ENCODE measurements at regions not wholly inside any gene's neighbourhood (a gene's known extent, or its start where the extent isn't known, plus 50 kb on each side); places are given as distances from the start of the nearest gene placed in this dataset.

GRCh38 chr13:68970532-68970931 is 1137.1 kb upstream of the ATXN8OS start:
- H3K4me3 ChIP-seq (replicated peaks in 1 of 4; ENCODE audit: control extremely low read depth in 1 of 4, insufficient read depth in 1 of 4, low read depth in 3 of 4, low read length in 4 of 4) = no peak overlapping the region
- no peaks in the 10 kb centered on the region for H3K36me3 ChIP-seq (ENCODE audit: control insufficient read depth, insufficient read depth, low read length)
- no peak overlapping the region for H3K4me2 ChIP-seq (ENCODE audit: extremely low read depth, insufficient read depth, low read length)
- no peaks in the 10 kb centered on the region for H3K27me3 ChIP-seq (ENCODE audit: control insufficient read depth, insufficient read depth, low read length)
- no peak for TF ChIP-seq EZH2 (IDR thresholded peaks at IDR 0.05; ENCODE audit: low read length, missing control alignments)
- TF ChIP-seq, protein P1, sequence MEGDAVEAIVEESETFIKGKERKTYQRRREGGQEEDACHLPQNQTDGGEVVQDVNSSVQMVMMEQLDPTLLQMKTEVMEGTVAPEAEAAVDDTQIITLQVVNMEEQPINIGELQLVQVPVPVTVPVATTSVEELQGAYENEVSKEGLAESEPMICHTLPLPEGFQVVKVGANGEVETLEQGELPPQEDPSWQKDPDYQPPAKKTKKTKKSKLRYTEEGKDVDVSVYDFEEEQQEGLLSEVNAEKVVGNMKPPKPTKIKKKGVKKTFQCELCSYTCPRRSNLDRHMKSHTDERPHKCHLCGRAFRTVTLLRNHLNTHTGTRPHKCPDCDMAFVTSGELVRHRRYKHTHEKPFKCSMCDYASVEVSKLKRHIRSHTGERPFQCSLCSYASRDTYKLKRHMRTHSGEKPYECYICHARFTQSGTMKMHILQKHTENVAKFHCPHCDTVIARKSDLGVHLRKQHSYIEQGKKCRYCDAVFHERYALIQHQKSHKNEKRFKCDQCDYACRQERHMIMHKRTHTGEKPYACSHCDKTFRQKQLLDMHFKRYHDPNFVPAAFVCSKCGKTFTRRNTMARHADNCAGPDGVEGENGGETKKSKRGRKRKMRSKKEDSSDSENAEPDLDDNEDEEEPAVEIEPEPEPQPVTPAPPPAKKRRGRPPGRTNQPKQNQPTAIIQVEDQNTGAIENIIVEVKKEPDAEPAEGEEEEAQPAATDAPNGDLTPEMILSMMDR (conservative IDR thresholded peaks at IDR 0.05 in 1 of 2, IDR thresholded peaks at IDR 0.05 in 1 of 2; ENCODE audit: low read depth in 1 of 2, low read length in 2 of 2) = no peak
- H3K79me2 ChIP-seq (ENCODE audit: control insufficient read depth, insufficient read depth, low read length) = no peaks in the 10 kb centered on the region
- H3K9ac ChIP-seq (ENCODE audit: insufficient read depth, low read length) = no peak overlapping the region
- H3K4me1 ChIP-seq (ENCODE audit: control insufficient read depth, extremely low read depth, insufficient read depth, low read length) = no peaks in the 10 kb centered on the region
- DNase-seq (ENCODE audit: low read depth in 2 of 2) = no peak
- no peaks in the 10 kb centered on the region for H3K9me3 ChIP-seq (ENCODE audit: control insufficient read depth, insufficient read depth, low read depth, low read length)
- no peak overlapping the region for H2AFZ ChIP-seq (ENCODE audit: low read length)
- no peak overlapping the region for H3K27ac ChIP-seq (ENCODE audit: insufficient read depth, low read length)
- H4K20me1 ChIP-seq (ENCODE audit: control insufficient read depth, extremely low read depth, insufficient read depth, low read length) = no peaks in the 10 kb centered on the region

DNA sequence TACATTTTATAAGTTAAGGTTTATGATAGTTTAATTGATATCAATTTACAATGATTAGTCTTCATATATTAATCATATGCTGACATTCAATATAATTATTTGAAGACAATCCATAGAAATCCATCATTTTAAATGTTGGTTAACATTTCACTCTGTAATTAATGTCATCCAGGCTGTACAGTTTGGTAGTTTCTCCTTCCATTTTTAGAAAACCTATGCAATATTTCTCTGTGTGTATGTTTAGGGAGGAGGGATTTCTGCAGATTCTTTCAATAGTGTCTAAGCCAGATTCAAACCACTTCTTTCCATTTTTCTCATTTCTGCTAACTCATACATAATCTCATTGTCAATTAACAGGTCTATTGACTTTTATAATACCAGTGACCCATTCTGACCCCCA is 1159.0 kb upstream of the ATXN8OS start:
- Histone ChIP-seq H3K27me3 (ENCODE audit: control insufficient read depth, insufficient read depth, low read length) (no peaks in the 10 kb centered on the region), H3K9me3 (ENCODE audit: control insufficient read depth, insufficient read depth, low read depth, low read length) (no peaks in the 10 kb centered on the region), H3K27ac (ENCODE audit: insufficient read depth, low read length) (no peak overlapping the region), H3K79me2 (ENCODE audit: control insufficient read depth, insufficient read depth, low read length) (no peaks in the 10 kb centered on the region), H2AFZ (ENCODE audit: low read length) (no peak overlapping the region), H4K20me1 (ENCODE audit: control insufficient read depth, extremely low read depth, insufficient read depth, low read length) (no peaks in the 10 kb centered on the region), H3K36me3 (ENCODE audit: control insufficient read depth, insufficient read depth, low read length) (no peaks in the 10 kb centered on the region), H3K9ac (ENCODE audit: insufficient read depth, low read length) (no peak overlapping the region), H3K4me3 (replicated peaks in 1 of 4; ENCODE audit: control extremely low read depth in 1 of 4, insufficient read depth in 1 of 4, low read depth in 3 of 4, low read length in 4 of 4) (no peak overlapping the region), H3K4me2 (ENCODE audit: extremely low read depth, insufficient read depth, low read length) (no peak overlapping the region), H3K4me1 (ENCODE audit: control insufficient read depth, extremely low read depth, insufficient read depth, low read length) (no peaks in the 10 kb centered on the region)
- TF ChIP-seq EZH2 (IDR thresholded peaks at IDR 0.05; ENCODE audit: low read length, missing control alignments) = no peak
- TF ChIP-seq, protein P1 (conservative IDR thresholded peaks at IDR 0.05 in 1 of 2, IDR thresholded peaks at IDR 0.05 in 1 of 2; ENCODE audit: low read depth in 1 of 2, low read length in 2 of 2) = no peak
- no peak for DNase-seq (ENCODE audit: low read depth in 2 of 2)

GRCh38 chr13:68944272-68944671 is 1163.4 kb upstream of the ATXN8OS start:
- H3K36me3 ChIP-seq (ENCODE audit: control insufficient read depth, insufficient read depth, low read length) = no peaks in the 10 kb centered on the region

More at GRCh38 chr13:68944272-68944671, 1163.4 kb upstream of the ATXN8OS start:
- H3K79me2 ChIP-seq (ENCODE audit: control insufficient read depth, insufficient read depth, low read length) = no peaks in the 10 kb centered on the region
- H3K9ac ChIP-seq (ENCODE audit: insufficient read depth, low read length) = no peak overlapping the region
- no peaks in the 10 kb centered on the region for H4K20me1 ChIP-seq (ENCODE audit: control insufficient read depth, extremely low read depth, insufficient read depth, low read length)
- TF ChIP-seq, protein P1 (conservative IDR thresholded peaks at IDR 0.05 in 1 of 2, IDR thresholded peaks at IDR 0.05 in 1 of 2; ENCODE audit: low read depth in 1 of 2, low read length in 2 of 2) = no peak
- TF ChIP-seq EZH2 (IDR thresholded peaks at IDR 0.05; ENCODE audit: low read length, missing control alignments) = no peak
- H3K4me3 ChIP-seq (replicated peaks in 1 of 4; ENCODE audit: control extremely low read depth in 1 of 4, insufficient read depth in 1 of 4, low read depth in 3 of 4, low read length in 4 of 4) = no peak overlapping the region
- no peaks in the 10 kb centered on the region for H3K9me3 ChIP-seq (ENCODE audit: control insufficient read depth, insufficient read depth, low read depth, low read length)
- no peak overlapping the region for H3K27ac ChIP-seq (ENCODE audit: insufficient read depth, low read length)
- H3K27me3 ChIP-seq (ENCODE audit: control insufficient read depth, insufficient read depth, low read length) = no peaks in the 10 kb centered on the region
- no peaks in the 10 kb centered on the region for H3K4me1 ChIP-seq (ENCODE audit: control insufficient read depth, extremely low read depth, insufficient read depth, low read length)
- no peak for DNase-seq (ENCODE audit: low read depth in 2 of 2)
- no peak overlapping the region for H2AFZ ChIP-seq (ENCODE audit: low read length)
- no peak overlapping the region for H3K4me2 ChIP-seq (ENCODE audit: extremely low read depth, insufficient read depth, low read length)

All from fibroblast of lung (primary cell).